NCI-H524 treated with DMSO at 0.1 percent for 48 hours (cell line): ENCODE measurements at regions not wholly inside any gene's neighbourhood (a gene's known extent, or its start where the extent isn't known, plus 50 kb on each side); places are given as distances from the start of the nearest gene placed in this dataset.
A peak's percentile ranks its signal among the peaks of the same experiment; 100 is the strongest.

Experiments
- DNase-seq: peaks from one replicate; lab custom pipeline; 2025; lab: John Stamatoyannopoulos, UW

DNA sequence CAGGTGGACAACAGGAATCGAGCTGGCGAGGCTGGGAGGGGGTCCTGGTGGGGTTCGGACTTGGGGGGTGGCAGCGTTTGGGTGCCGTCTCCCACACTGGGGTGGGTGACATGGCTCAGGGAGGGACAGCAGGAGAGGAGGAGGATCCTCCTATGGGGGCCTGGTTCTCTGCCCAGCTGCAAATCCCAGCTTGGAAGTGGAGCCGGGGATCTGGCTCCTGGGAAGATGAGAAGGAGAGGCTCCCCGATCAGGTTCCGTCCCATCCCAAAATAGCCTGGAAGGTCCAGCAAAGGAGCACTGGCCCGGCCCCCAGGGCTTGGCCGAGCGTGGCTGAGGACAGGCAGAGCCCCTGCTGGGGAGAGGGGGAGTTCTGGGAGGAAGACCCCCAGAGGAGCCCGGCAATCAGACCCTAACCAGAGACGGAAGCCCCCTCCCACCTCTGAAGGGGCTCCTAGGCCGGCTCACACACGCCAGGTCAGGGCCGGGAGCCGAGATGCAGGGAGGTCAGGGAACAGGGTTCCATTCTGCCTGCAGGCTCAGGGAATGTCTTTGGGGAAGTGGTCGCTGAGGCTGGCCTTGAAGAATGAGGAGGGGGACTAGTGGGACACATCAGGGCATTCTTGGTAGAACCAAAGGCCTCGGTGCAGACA is 143.7 kb downstream of the ENGASE start:
- no peak for DNase-seq

DNA sequence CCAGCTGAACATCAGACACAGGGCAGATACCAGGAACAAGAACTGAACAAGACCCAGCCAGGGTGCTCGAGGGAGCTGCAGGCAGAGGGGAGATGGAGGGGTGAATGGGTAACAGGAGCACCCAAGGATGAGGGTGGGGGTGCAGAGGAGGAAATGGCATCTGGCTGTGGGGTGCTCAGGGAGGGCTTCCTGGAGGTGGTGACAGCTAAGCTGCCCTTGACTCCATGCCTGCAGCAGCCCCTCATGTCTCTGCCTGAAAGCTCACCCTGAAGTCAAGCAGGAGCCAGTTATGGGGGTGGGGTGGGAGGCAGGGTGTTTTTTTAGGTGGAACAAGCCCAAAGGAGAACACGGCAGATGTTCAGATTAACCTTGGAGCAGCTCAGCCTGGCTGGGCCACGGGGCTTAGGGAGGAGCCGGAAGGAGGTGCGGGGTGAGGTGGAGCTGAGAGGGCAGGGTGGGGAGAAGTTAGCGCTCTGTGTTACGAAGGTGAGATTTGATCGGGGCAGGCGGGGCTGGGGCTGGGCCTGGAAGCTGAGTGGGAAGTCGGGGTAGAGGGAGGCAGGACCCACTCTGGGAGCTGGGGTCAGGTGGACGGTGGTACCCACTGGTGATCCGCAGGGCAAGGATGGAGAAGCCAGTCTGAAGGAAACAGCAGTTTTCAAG is 143.0 kb downstream of the ENGASE start:
- DNase-seq = peak; percentile 66

DNA sequence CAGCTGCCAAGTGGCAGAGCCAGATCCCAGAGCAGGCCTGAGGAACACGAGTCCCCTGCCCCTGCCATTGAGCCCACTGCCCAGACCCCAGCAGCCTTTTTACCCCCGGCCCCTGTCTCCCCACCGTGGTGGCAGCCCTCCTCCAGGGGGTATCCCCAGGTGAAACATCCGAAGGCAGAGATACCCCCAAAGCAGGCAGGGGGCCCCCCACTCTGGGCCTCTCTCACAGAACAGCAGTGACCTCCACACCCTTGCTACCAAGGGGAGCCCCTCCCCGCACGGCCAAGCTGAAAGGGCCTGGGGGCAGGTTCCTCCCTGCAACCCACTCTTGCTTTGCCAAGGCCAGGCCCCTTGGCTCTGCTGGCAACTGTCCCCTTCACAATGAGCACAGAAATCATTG is 142.2 kb downstream of the ENGASE start:
- DNase-seq = no peak

DNA sequence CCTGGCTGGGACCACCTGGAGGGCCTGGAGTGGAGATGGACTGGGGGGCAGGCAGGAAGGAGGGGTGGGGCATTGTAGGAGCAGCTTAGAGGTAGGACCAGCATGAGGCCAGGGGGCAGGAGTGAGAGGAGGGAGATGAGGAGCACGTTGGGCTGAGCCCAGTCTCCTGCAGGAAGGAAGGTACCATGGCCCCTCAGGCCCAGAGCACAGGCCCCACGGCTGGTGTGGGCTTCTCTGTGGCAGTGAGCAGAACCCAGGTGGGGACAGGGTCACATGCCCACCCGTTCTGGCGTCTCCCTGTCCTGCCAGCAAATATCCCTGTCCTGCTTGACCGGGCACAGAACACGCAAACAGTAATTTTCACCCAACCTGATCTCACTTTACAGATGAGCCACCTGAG is 141.8 kb downstream of the ENGASE start:
- DNase-seq = no peak

DNA sequence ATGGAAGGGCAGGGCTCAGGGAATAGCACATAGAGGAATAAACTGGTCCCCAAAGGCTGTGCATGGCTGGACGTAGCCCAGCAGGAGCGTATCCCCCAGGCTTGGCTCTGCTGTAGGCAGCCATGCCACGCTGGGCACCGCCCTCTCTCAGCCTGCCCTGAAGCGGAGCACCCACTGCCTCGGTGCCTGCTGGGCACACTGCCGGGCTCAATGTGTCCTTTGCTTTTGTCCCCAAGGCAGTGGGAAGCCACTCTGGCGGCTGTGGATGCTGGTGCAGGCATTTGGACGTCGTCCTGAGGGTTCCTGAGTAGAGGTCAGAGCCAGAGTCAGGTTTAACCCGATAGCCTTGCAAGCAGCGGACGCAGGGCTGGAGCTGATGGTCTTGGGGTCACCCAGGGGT is 141.0 kb downstream of the ENGASE start:
- DNase-seq = no peak

DNA sequence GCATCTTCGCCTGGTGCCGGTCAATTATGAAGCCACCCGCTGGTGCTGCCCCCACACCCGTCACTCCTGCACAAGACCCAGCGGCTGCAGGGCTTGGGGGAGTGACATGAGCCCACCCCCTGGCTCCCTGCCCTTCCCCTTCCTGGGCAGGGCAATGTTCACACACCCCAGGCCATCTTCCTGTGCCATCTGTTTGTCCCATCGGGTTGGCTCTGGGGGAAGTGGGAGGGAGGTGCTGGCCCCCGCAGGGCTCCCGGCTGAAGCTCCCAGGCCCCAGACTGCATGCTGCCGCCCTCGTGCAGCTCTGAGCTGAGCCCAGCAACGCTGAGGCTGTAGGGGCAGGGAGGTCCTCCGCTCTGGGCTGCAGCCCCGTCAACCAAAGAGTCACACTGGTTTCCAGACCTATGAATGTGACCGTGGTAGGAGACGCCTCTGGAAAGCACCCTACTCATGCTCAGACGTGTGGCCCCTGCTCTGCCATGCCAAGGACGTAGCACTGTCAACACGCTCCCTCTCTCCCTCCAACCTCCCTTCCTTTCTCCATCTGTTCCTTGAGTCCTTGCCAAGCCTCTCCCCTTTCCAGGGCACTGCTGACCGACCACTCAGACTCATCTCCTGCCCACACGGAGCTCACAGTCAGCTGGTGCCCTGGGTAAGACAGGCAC is 140.4 kb downstream of the ENGASE start:
- peak; percentile 97 for DNase-seq

DNA sequence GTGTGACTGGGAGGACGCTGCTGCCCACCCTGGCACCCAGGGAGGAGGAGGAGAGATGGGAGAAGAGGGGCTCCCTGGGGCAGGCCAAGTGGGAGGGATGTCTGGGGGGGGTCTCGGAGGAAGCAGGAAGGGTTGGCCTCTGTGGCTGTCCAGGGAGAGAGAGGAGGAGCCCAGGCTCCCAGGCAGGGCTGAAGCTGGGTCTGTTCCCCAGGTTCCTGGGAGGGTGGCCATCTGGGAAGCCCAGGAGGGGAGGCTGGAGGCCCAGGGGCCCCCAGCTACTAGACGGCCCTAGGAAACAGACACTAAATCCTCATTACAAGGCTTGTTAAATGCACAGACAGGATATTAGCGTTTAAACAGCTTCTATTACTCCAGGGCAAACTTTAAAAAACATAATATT is 139.8 kb downstream of the ENGASE start:
- DNase-seq = no peak

DNA sequence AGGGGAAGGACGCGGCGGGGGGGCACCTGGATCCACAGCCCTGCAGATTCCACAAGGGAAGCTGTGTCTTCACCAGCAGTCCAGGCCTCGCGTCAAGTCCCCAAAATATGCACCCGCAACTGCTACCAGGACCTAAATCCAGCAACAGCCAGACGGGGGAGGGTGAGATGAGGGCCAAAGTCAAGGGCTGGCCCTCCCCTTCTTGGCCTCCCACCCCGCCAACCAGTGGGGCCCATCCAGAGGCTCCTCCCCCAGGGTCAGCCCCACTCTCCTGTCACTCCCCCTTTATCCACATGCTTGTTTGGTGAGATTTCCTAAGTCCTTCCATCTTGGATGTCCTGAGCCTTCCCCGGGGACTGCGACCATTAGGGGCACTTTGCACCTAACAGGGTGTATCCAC is 138.7 kb downstream of the ENGASE start:
- DNase-seq = no peak

DNA sequence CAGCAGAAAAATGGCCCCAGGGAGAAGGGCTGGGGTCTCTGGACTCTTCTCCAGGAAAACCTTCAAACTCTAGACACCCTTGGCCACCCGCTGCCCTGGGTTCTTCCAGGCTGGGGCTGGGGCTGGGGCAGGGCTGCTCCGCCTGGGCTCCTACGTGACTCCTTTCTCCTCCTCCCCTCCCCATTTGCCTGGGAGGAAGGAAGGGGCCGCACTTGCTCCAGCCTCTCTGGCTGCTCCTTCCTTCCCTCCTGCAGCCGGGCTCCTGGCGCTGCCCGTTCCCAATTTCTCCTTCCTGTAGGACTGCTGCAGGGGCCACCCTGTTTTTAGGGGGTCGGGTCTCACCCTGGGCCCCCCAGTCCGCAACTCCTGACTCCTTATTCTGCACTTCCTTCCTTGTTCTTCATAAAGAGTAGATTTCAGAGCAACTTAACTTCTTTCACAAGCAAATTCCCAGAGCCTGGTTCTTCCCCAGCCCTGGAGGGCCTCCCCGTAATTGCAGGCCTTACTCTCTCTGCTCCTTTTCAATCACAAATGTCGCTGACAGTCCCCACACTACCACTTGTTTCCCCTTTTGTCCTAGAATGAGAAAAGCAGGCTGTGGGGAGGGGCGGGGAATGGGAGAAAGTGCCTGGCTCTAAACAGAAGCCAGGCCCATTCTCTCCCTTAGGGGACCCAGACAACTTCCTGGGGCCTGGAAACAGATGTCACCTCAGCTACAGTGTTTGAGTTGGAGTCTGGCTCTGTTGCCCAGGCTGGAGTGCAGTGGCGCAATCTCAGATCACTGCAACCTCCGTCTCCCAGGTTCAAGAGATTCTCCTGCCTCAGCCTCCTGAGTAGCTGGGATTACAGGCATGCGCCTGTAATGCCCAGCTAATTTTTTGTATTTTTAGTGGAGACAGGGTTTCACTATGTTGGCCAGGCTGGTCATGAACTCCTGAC is 137.8 kb downstream of the ENGASE start:
- no peak for DNase-seq

DNA sequence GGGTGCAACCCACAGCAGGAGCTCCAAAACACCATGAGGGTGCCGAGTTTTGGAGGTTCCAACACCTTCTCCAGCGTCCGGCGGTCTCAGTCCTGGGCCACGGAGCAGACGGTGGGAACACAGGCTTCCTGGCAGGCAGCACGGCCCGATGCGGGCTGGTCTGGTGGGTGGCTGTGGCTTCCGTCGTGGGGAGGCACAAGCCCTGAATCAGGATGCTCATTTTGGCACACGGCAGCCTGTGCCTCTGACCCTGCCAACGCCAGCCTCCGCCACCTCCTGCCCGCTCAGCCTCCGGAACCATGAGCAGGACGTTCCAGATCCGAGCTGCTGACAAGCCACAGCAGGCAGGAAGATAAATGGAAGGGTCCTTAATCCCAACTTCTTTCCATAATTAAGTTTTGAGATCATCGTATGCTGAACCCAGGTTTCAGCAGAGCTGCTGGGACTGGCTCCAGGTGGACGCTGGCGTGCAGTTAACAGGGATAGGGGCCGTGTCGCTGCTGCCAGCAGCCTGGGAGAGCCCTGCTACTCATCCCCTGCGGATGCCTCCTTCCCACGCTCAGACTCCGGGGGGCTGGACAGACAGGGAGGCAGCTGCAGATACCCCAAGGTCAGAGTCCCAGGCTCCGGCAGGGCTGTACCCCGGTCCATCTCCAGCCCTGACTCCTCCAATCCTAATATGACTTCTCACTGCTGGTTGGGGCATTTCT is 136.6 kb downstream of the ENGASE start:
- DNase-seq = no peak

DNA sequence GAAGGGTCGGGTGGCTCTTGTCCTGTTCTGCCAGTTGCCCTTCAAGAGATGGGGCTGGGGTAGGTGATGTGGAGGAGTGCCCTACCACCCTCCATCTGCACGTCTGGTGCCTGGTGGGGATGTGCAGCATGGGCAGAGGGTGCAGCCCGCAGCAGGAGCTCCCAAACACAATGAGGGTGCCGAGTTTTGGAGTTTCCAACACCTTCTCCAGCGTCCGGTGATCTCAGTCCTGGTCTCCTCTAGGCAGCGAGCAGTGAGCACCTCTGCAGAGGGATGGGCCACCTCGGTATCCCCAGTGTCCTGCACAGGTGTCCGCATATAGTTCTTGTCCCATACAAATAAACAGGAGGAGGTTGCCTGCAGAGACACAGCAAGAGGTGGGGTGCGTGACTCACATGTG is 136.0 kb downstream of the ENGASE start:
- DNase-seq = no peak

DNA sequence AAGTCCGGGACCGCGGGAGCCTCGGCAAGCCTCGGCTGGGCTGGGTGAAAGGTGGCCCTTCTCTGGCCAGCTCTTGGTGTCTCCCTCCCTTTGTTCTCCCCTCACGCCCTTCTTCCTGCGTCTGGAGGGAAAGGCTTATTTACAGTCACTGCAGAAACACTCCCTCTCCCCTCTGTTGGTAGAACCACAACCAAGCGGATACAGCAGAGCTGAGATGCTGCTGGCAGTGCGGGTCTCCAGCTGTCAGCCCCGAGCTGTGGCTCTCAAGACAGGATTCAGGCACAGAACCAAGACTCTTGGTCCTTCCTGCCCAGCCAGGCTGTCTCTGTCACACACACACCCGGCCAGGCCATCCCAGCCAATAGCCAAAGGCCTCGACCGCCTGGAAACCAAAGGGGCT is 133.3 kb downstream of the ENGASE start:
- no peak for DNase-seq

DNA sequence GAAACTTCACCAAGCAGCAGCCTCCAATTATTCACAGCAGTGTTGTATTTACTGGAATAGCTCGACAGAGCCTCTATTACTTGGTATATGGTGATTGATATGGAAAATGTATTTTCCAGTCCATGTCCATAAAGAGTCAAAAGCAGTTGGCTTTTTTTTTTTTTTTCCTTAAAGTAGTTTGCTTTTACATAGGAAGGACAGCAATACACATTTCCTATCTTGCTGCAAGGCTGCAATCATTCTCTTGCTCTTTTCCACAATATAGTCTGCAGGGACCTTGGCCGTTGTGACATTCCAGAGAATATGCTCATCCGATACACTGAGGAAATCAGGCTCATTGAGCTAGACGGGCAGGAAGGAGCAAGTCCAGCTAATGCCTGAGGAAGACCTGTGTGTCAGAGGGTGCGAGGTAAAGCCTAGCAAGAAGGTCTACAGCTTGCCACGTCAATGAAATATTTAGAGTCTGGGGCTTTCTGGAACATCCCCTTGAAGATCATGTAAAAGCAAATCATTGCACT is 131.1 kb downstream of the ENGASE start:
- no peak for DNase-seq

DNA sequence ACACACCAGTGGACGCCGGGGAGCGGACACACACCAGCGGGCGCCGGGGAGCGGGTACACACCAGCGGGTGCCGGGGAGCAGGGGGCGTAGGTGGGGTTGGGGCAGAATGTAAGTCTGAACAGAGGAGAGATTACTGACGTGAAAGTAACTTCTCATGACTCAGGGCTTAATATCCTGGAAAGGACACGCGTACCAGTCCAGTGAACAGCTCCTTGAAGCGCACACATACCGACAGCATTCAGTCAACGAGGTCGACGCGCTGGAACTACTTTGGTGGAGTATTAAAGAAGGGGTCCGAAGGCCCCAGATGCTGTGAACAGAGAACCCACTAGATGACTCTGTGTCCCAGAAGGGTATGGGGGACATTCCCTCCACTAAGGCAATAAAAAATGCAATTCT is 129.6 kb downstream of the ENGASE start:
- no peak for DNase-seq

DNA sequence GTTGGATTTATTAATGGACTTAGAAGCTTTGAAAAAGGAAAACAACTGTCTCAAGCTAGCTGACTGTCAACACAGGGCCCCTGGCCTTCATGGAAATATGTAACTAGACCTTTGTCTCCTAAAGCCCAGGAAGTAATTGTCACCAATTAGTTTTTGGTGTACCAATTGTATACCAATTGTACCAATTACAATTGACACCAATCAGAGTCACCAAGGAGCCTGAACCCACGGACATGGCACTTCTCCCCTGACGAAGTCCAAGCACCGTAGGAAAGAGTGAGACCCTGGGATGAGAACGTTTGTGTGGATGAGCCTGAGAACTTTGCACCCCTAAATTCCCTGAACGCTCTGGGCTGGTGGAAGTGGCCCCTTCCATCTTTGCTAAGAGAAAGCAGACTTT is 129.0 kb downstream of the ENGASE start:
- DNase-seq = no peak

DNA sequence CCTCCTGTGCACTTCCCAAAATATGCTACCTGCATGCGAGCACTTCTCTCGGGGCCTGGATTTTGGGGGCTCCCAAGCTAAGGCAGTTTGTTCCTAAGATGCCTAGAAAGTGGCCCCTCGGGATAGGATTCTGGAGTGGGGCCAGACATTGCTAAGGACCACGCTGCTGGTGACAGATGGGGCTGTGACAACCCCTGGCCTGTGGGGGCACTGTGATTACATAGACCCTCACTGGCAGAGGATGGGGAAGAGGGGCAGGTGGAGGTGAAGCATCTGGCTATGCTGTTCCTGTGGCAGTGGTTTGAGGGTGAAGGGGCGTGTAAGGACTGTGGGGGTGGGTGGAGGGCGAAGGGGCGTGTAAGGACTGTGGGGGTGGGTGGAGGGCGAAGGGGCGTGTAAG is 128.4 kb downstream of the ENGASE start:
- peak; percentile 87 for DNase-seq

DNA sequence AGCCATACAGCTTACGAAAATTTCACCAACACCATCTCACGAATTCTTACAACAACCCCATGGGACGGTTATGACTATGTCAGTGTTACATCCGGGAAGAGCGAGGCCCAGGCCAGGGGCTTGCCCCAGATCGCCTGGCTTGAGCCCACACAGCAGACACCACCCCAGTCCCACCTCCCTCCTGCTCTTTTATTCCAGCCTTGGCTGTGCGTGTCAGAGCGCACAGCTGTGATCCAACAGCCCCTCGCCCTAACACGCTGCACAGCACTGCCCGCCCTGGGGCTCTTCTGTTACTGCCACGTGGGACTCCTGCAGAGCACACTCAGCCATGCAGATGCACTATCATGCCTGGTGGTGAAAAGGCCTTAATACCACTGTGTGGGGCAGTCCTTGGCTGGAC is 127.9 kb downstream of the ENGASE start:
- peak; percentile 52 for DNase-seq

DNA sequence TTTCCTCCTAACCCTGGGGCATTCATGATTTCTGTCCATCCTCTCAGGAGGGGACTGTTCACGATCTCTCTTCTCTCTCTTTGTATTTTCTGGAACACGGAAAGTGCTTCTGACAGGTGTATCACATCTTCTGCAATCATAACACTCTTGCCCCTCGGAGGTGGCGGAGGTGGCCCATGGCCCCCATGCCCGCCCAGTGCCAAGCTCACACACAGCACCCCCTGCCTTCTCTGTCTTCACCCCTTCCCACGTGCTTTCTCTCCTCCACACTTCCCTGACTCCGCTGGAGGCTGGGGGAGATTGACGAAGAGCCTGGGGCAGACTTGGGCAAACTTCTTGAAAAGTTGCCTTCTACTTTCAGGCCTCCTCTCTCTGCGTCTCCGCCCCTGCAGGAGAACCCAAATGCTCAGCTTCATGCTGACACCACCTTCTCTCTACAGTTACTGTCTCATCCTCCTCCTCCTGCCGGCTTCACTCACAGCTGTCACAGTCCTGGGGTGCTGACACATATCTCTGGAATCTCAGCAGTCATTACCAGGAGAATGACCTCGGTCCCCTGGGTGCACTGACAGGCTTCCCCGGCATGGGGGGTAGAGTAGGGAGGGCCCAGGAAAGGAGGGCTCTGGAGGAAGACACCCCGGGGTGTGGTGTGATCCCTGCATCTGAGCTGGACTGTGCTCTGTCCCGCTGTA is 127.1 kb downstream of the ENGASE start:
- DNase-seq = peak; percentile 23

DNA sequence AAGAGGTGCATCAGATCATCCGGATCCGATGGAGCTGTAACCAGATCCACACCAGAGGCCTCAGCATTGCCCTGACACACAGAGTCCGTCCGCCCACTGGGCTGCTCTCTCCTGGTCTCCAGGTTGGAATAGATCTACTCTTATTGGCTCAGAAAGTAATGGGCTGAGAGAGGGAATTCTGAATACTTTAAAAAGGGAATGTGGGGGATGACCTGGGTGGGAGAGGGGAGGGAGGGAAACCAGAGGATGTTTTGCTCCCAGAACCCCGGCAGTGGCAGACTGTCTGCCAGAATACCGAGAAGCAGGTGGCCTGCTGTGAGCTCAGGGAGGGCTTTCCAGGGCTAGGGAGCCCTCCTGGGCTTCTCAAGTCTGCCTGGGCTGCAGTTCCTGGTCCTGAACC is 126.5 kb downstream of the ENGASE start:
- no peak for DNase-seq

DNA sequence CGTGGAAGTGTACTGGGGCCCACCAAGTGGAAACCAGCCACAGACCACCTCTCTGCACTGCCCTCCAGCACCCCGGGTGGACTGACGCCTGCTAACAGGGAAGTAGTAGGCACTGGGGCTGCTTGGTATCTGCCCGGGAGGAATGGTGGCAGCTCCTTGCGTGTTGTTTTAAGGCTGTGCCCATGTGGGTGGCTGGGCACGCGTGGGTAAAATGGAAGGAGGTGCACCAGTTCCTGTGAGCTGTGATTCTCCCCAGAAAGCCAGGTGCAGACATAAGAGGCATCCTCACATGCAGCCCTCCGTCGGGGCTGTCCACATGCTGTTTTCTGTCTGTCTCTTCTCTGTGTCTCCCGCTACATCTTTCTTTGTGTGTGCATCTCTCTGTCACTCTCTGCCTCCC is 122.3 kb downstream of the ENGASE start:
- DNase-seq = no peak
